GM12864 (cell line): ENCODE measurements at regions not wholly inside any gene's neighbourhood (a gene's known extent, or its start where the extent isn't known, plus 50 kb on each side); places are given as distances from the start of the nearest gene placed in this dataset.
"Not testable (repeated sequence)": the region's sequence is repeated elsewhere in the genome, so short reads cannot be mapped to it uniquely, and the experiment has no call there.

Experiments
- DNase-seq: peaks from one replicate; pipeline ENCODE4 v3.0.0-alpha.2; 2011; ENCODE audit warnings: low read depth
- H3K4me3 ChIP-seq: 2 replicates; pipeline ENCODE4 v1.5.1; 2011; ENCODE audit warnings: mild to moderate bottlenecking, low read depth, low read length, control low read depth
- CTCF ChIP-seq: IDR thresholded peaks from 2 replicates; pipeline ENCODE4 v1.5.1; 2011; ENCODE audit warnings: low read depth, mild to moderate bottlenecking, moderate library complexity, low read length, control low read depth, inconsistent platforms; ENCODE audit errors: missing control alignments

GRCh38 chr2:180819106-180819505 lies 161.3 kb upstream of the UBE2E3 start:
- TF ChIP-seq CTCF: no peak
- no peak overlapping the region for H3K4me3 ChIP-seq
- DNase-seq: no peak

GRCh38 chr2:180818700-180819099 lies 161.7 kb upstream of the UBE2E3 start:
- not testable (repeated sequence) for H3K4me3 ChIP-seq, DNase-seq

GRCh38 chr2:180799141-180799540 lies 181.3 kb upstream of the UBE2E3 start:
- H3K4me3 ChIP-seq: no peak overlapping the region
- no peak for TF ChIP-seq CTCF
- no peak for DNase-seq

GRCh38 chr2:180790891-180791290 lies 189.5 kb upstream of the UBE2E3 start:
- no peak for TF ChIP-seq CTCF
- no peak for DNase-seq
- no peak overlapping the region for H3K4me3 ChIP-seq

GRCh38 chr2:180787330-180787729 lies 193.1 kb upstream of the UBE2E3 start:
- no peak for DNase-seq
- H3K4me3 ChIP-seq: no peak overlapping the region
- TF ChIP-seq CTCF: no peak

GRCh38 chr2:180781276-180781675 lies 199.1 kb upstream of the UBE2E3 start:
- DNase-seq: no peak
- TF ChIP-seq CTCF: no peak
- no peak overlapping the region for H3K4me3 ChIP-seq

GRCh38 chr2:180778291-180778690 lies 202.1 kb upstream of the UBE2E3 start:
- no peak for TF ChIP-seq CTCF
- DNase-seq: no peak

GRCh38 chr2:180776921-180777320 lies 203.5 kb upstream of the UBE2E3 start:
- DNase-seq: no peak
- TF ChIP-seq CTCF: no peak
- no peak overlapping the region for H3K4me3 ChIP-seq

More at GRCh38 chr2:180778291-180778690, 202.1 kb upstream of the UBE2E3 start:
- H3K4me3 ChIP-seq: no peak overlapping the region
